ENCODE measurements at regions not wholly inside any gene's neighbourhood (a gene's known extent, or its start where the extent isn't known, plus 50 kb on each side); places are given as distances from the start of the nearest gene placed in this dataset.

DNA sequence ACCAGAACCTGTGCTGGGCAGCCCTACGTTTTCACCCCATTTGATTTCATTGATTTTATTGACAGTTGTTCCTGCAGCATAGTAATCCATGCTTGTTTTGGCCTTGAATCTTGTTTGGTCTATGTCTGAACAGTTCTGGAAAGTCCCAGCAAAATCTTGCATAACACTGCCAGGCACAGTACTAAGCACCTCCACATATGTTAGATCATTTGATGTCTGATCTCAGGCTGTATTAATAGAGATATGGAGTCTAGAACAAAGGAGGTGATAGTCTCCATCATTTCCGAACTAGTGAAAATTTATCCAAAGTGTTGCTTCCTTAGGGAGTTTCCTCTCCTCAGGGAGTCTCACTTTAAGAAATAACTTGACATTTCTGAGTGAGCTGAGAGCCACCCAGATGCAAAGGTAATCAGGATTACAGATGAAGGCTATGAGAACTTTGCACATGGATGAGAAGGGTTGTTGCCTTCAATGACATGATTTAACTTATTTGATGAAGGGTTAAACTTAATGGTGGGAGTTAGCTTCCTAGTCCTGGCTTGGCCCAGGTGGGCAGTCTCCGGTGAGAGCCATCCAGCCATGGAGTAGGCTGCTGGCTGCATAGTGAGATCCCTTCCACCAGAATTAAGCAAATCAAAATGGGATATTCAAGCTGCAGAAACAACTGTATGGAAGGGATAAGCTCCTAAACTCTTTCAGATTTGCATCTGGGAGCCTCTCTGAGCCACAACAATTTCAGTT, 173.8 kb upstream of the MVB12B start:
- no peak for DNase-seq (ENCODE audit: low read depth)

DNA sequence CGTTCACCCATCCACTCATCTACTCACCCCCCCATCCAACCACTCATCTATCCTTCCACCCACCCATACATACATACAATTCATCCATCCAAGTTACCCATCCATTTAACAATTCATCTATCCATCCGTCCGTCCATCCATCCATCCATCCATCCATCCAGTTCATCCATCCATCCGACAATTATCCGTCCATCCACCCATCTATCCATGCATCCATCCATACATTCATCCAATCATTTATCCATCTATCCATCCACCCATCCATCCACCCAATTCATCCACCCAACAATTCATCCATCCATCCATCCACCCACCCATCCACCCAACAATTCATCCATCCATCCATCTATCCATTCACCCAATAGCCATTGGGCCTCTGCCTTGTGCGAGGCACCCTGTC, 173.2 kb upstream of the MVB12B start:
- DNase-seq (ENCODE audit: low read depth): no peak

DNA sequence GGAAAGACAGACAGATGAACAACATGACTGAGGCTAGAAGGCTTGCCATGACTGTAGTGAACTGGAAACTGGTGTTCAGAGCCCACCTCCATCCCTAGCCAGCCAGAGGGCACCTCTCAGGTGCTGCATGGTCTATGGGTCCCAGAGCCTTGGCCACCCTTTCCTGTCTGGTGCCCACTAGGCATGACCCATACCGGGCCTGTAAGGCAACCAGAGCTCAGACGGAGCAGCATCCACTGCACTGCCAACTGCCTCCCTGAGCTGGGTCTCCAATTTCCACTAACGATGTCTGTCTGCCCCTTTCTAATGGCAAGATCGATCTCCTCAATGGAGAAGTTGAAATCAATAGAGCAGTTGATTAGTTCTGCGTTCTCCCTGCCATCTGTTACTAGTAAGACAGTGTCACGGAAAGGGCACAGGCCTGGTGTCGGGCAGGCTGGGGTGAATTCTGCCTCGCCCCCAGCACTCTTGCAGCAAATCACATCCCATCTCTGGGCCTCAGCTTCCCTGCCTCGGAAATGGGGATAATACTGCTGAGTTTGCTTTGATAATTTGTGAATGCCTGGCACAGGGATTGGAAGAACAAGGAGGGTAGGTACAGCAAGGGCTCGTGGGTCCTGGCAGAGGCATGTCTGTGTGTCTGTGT, 172.3 kb upstream of the MVB12B start:
- DNase-seq (ENCODE audit: low read depth): no peak

DNA sequence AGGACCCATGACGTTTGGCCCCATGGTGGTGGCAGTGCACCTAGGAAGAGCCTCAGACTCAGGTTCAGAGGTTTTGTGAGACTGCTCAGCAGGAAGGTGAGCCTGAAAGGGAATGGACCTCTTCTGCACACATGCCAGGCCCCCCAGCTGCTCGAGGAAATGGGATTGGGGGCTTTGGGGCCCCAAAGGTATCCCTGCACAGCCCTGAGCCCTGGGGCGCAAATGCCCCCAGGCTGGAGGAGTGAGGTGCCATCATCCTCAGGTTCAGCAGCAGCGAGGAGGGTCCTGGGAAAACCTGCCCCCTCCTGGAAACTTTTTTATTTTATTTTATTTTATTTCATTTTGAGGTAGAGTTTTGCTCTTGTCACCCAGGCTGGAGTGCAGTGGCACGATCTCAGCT, 171.8 kb upstream of the MVB12B start:
- DNase-seq (ENCODE audit: low read depth): no peak

DNA sequence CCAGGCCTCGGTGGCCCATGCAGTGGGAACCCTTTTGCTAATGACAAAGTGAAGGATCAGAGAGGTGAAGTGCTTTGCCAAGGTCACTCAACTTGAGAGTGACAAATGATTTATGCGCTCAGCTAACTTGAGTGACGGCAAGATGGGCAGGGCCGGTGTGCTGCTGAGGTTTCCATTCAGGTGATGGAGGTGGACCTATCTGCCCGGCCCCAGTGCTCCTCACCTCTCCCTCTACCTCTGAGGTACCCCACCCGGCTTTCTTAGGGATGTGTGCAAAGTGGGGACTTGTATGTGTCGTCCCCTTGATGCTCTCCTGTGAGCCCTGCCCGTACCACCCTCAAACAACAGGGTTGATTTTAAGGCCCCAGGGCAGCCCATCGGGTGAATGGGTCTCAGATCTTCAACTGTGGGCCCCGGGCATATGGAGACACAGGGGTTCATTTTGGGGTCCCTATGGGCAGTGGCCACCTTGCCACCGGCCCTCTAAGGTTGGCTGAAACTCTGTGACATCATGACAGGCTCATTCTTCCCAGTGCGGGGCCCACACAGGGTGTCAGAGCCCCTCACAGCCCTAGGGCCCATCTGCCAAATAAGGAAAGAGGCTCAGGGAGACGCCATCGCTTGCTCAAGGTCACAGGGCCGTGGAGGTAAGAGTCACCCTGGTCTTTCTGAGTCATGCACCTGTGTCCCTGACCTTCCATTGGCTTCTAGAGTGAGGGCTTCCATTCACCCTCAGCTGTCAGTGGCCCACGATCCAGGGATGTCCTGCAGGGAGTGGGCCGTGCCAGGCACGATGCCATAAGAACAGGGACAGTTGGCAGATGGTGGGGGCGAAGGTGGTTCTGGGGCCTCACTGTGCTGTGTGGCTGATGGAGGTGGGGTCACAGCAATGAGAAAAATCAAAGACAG, 170.6 kb upstream of the MVB12B start:
- no peak for DNase-seq (ENCODE audit: low read depth)

DNA sequence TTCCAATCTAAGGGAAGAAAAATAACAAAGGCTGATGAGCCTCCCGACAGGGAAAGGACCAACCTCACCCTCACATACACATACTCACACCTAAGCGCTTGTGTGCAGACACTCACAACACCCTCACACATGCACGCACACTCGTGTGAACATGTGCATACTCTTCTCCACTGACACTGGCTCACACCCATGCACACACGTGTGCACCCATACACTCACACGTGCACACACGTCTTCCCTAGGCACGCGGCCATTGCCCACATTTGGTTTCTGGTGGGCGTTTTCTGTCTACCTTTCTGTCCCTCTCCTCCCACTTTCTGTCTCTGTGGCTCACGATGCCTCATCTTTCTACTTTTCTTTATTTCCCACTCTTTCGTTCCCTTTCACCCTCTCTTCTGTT, 169.7 kb upstream of the MVB12B start:
- DNase-seq (ENCODE audit: low read depth): no peak

DNA sequence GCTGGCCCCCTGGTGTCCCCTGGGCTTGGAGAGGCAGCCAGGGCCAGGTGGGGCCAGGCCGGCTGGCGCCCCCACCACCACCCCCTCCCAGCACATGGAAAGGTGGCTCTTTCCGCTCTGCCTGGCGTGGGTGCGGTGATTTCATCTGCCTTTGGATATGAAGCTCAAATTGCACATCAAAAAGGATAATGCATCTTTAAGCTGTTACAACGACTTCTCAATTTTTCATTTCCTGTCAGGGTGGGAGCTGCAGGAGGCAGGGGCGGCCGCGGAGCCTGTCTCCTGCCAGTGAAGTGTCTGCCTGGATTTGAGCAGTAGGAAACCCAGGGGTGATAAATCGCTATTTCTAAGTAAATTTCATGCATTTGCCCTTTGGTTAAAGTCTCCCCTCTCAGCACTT, 169.2 kb upstream of the MVB12B start:
- DNase-seq (ENCODE audit: low read depth): no peak

DNA sequence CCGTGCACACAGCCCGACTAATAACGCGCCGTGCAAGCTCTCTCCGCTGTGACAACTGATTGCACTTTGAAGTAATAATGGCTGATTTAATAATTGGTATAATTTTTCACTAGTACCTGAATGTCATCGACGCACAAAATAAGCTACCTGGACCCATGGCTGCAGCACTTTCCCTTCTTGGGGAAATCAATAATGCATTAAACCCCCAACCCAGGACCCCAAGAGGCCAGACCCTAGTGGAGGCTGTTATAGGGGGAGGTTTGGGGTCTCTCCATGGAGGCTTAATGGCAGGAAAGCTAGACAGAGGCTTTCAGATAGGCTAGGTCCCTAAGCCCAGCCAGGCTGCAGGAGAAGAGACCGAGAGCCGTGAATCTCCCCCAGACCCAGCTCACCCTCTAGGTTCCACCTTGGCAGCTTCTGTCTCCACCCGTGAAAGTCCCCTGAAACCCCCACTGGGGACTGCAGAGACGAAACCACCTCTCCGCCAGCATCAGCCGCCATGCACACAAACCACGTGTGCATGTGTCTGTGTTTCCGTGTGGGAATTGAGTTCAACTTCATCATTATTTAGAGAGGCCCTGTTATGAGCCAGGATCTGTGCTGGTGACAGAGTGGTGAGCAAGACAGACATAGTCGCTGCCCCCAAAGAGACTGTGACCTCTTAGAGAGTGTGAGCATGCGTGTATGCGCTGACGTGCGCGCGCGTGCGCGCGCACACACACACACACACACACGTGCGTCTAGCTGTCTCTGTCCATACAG, 168.6 kb upstream of the MVB12B start:
- no peak for DNase-seq (ENCODE audit: low read depth)

DNA sequence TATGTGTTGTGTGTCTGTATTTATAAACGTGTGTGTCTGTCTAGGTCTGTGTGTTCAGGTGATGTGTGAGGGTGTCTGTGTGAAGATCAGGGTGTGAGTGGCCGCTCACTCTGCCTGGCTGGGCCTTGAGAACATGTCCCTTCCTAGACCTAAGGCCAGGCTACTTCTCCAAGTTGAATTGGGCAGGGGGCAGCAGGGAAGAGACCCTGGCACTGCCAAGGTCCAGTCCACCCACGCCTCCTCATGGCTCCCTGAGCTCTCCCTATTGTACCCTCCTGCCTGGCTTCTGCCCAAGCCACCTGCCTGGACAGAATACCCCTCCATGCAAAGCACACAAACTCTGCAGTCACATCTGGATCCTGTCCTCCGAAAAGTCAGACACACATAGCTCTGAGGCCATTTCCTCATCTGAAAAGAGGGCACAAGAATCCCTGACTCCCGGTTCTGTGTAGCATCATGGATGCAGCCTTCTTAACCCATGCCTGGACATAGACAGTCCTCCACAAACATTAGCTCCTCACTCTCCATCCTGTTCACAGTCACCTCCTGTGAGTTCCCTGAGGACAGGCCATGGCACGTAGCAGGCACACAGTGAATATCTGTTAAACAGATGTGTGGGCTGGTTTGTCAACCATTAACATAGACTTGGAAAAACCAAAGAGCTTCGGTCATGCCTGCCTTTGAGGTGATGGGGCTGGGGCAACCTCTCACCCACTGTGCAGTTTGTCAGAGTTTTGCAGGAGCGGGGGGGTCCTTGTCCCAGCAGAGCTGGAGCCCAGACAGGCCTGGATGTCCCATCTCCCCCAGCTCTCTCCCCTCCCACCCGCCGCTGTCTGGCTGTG, 167.8 kb upstream of the MVB12B start:
- no peak for DNase-seq (ENCODE audit: low read depth)

DNA sequence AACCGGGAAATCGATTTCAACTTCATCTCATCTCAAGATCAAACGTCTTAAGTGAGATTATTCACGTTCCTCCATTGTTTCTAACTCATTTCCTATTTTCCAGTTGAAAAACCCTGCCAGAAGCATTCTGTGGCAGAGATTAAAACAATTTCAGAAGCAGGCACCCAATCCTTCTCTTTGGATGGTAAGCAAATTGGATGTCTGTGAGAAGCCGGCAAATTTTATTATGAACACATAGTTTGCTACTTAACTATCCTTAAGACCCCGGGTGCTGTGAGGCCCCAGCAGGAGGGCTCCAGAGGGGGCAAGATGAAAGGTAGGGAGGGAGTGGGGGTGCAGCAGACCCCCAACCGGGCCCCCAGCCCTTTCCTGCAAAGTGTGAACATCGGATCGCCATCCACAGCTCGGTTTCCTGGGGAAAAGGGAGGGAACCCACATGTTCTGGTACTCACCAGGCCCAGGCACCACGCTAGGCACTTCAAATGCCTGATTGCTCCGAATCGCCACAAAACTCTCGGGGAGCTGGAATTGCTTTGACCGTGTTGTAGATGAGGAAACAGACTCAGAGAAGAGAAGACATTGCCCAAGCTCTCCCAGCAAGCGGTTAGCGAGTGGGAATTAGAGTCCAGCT, 167.1 kb upstream of the MVB12B start:
- DNase-seq (ENCODE audit: low read depth): no peak

DNA sequence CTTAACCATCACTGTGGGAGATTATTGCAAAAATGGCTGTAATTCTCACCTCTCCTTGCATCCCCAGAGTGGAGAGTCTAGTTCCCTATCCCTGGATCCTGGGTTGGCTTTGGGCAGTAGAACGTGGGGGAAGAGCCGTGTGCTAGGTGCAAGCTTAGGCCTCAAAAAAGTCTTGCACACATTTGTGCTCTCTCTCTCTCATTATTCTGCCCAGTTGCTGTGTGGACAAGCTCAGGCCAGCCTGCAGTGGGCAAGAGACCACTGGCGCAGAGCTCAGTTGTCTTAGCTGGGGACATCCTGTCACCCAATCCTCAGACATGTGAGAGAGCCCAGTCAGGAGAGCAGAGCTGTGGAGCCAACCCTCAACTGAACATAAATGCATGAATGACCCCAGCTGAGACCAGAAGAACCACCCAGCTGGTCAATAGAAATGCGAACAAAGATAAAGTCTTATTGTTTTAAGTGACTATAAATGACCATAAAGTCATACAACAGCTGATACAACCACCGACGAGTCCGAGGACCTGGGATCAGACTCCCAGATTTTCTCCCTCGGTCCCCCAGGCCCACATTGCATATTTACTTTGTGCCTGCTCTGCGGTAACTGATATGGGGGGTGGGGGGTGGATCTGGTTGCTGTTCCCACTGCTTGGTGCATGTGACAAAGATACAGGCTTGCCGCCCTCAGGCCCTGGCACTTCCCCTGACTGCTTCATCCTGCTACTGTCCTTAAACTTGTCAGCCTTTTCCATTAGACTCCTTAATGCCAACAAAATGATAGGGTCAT, 166.4 kb upstream of the MVB12B start:
- no peak for DNase-seq (ENCODE audit: low read depth)

DNA sequence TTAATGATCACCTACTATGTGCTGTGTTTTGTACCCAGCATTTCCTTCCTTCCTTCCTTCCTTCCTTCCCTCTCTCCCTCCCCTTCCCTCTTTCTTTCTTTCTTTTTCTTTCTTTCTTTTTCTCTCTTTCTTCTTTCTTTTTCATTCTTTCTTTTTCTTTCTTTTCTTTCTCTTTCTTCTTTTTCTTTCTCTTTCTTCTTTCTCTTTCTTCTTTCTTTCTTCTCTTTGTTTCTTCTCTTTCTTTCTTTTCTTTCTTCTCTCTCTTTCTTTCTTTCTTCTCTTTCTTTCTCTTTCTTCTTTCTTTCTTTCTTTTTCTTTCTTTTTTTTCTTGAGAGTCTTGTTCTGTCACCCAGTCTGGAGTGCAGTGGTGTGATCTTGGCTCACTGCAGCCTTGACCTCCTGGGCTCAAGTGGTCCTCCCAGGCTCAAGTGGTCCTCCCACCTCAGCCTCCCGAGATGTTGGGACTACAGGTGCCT, 165.7 kb upstream of the MVB12B start:
- DNase-seq (ENCODE audit: low read depth): no peak

DNA sequence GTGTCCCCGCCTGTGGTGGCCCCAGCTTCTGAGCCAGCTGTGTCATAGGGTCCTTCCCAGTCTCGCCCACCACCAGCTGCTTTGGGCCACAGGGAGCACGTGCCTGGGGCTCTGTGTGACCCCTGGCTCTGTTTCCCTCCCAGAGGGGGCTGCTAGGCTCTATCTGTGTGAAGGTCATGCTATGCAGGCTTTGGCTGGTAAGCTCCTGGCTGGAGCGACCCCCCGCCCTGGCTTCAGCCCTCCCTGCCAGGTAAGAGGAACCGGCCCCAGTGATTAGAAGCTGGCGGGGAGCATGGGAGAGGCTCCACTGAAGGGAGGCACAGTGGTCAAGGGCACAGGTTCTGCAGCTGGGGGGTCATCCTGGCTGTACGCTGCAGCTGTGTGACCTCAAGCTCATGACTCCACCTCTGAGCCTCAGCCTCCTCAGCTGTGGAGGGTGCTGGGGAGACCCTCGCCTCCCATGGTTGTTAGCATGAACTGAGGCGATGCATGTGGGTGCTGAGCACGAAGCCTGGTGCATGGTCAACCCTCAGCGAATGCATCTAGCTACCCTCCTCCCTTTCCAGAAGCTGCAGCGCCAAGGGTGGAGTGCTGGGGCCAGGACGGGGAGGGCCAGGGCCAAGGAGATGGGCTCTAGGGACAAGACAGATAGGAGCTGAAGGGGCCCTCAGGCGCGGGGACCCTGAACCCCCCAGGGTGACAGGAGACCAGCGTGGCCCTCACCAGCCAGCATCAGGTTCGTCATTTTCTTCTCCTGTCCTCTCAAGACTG, 163.8 kb upstream of the MVB12B start:
- no peak for DNase-seq (ENCODE audit: low read depth)

DNA sequence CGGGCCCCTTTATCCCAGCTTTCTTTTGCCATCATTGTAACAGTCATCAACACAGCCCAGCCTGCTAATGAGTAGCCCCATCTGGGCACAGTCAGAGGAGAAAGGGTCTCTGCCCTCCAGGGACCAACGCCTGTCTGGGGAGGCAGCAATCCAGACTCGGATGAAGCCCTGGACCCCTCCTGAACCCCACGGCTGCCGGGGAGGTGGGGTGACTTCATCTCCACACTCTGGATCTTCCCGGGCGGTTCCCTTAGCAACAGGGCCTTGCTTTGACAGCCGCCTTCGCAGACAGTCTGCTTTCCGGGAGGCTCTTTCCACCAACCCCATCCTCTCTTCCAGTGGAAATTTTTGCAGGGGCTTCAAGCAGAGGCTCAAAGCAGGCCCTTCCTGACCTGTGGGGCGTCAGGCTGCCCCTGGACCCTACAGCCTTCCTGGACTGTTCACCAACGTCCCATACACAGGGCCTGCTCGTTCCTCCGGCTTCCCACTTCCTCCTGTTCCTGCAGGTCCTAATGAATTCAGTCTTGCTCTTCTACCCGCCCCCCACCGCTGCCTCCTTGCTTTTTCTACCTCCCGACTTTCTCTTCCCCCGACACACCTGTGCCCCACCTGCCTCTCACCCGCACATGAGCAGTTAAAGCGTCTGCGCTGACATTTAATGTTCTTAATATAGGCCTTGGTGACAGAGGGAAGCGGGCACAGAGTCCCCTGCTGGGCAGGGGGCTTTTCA, 161.7 kb upstream of the MVB12B start:
- no peak for DNase-seq (ENCODE audit: low read depth)

DNA sequence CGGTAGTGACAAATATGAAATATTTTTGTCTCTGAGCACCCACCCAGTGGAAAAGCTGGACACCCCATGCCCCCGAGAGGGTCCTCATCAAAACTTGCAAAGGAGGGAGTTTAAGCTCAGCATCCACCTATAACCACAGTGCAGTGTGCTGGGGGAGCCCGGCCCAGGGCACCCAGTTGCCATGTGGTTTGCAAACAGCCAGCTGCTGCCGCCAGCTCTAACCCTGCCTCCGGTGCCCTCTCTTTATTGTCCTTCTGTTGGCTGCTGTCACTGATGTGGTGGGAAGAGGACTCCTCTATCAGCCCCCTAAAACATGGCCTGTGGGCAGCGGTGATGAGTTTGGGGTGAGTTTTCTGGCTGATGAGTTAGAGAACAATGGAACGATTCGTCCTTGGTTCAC, 160.9 kb upstream of the MVB12B start:
- no peak for DNase-seq (ENCODE audit: low read depth)

DNA sequence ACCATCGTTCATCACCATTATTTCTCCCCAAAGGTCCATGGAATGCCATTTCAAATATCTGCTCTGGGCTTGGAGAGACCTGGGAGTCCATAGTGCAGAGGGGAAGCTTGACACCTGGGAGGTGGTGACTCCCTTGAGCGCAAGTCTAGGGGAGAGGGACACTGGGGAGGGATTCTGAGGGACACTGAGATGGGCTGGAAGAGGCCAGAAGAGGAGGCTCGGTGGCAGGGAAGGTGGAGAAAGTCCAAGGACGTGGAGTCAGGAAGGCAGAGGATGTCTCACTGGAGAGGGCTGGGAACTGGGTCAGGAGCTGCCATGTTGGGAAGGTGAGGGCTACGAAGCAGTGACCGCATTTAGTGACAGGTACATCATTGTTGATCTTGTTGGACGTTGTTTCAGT, 160.3 kb upstream of the MVB12B start:
- DNase-seq (ENCODE audit: low read depth): no peak

DNA sequence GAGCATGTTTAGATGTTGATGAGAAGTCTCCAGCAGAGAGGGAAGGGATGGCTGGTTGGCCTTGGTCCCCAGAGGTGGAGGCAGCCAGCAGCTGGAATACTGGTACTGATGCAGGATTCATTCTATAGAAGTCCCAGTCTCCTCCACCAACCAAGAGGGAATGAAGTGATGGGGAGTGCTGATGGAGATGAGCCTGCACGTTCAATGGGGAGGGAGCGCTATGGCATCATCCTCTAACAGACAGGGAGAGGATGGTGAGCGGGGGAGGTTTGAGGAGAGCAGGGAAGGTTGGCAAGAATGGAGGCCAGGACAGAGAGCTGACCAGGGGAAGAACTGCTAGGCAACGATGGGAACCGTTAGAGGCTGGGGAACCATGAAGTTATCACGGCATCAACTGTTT, 159.8 kb upstream of the MVB12B start:
- DNase-seq (ENCODE audit: low read depth): no peak

DNA sequence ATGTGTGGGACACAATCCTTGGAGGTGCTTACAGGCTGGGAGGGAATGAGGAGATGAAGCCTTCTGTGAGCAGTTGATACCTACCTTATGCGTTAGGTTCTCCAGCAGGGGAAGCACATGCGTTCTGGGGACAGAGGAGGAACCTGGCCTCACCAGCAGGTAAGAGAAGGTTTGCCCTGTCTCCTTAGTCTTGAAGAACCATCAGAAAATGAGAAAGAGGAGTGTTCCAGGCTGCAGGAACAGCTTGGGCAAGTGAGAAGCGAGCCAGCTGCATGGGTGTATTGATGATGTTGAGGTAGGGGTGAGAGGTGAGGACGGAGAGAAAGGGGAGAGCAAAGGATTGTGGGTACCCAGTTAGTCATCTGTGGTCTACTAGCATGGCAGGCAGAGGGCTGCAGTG, 156.9 kb upstream of the MVB12B start:
- no peak for DNase-seq (ENCODE audit: low read depth)

Data from Daoy (cell line).